ENCODE measurements at regions not wholly inside any gene's neighbourhood (a gene's known extent, or its start where the extent isn't known, plus 50 kb on each side); places are given as distances from the start of the nearest gene placed in this dataset.

DNA sequence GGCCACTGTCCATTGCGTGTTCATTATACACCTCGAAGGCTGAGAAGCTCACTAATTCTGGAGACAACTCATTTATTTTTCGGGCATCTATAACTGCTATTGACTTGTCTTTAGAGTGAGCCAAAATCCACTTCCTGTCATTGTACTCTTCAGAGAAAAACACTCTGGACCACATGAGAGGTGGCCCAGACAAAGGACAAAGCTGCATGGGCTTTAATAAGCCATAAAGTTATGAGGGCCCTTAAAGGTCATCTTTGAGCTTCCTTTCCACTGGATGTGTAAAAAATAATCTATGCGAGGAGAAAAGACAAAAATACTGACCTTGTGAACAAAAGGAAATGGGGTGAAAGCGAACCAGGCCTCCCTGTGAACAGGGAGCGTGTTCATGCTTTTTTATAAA, 63.5 kb upstream of the ZC3H12C start:
- no peak for DNase-seq (ENCODE audit: low read depth)
- no peak overlapping the region for H3K4me3 ChIP-seq (ENCODE audit: low read length)
- no peak for TF ChIP-seq CTCF (conservative IDR thresholded peaks at IDR 0.05; ENCODE audit: low read depth, low read length)

DNA sequence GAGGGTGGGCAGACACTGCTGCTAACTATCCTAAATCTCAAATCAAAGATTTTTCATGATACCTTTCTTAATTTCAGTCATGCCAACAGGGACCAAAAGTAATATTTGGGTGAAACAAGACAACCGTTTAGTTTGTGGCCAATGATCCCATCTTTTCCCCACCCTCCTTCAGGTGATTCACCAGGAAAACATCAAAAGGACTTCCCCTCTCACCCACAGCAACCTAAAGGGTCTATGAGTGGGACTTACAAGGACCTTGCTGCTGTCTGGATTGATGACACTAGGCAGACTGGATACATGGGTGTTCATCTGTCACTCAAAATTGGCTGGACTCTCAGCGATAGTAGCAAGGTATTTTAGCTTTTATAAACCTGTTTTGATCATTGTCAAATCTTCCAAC, 62.0 kb upstream of the ZC3H12C start:
- TF ChIP-seq CTCF (conservative IDR thresholded peaks at IDR 0.05; ENCODE audit: low read depth, low read length), result no peak
- no peak overlapping the region for H3K4me3 ChIP-seq (ENCODE audit: low read length)
- DNase-seq (ENCODE audit: low read depth), result no peak

DNA sequence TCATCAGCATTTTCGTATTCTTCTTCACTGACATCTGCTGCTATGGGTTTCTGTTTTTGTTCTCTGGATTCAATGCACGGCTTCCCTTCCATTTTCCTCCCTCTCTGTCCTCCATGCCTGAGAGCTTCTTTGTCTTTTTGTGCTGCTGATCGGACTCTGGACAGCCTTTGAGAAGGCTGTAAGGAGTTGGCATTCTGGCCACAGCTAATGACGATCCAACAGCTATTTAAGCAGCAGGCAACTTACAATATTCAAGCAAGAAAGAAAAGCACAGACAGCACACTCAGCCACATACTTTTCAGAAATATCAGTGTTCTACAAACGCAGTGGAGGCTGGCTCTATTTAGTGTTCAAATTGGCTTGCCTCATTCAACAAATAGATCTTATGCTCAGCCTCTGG, 60.9 kb upstream of the ZC3H12C start:
- H3K4me3 ChIP-seq (ENCODE audit: low read length), result no peak overlapping the region
- TF ChIP-seq CTCF (conservative IDR thresholded peaks at IDR 0.05; ENCODE audit: low read depth, low read length), result no peak
- DNase-seq (ENCODE audit: low read depth), result no peak

GRCh38 chr11:110032957-110033570, 60.1 kb upstream of the ZC3H12C start:
- H3K4me3 ChIP-seq (ENCODE audit: low read length), result no peak overlapping the region
- TF ChIP-seq CTCF (conservative IDR thresholded peaks at IDR 0.05; ENCODE audit: low read depth, low read length), result no peak
- no peak for DNase-seq (ENCODE audit: low read depth)

GRCh38 chr11:110034806-110035205, 58.4 kb upstream of the ZC3H12C start:
- DNase-seq (ENCODE audit: low read depth), result no peak
- no peak for TF ChIP-seq CTCF (conservative IDR thresholded peaks at IDR 0.05; ENCODE audit: low read depth, low read length)
- H3K4me3 ChIP-seq (ENCODE audit: low read length), result no peak overlapping the region

- H3K4me3 ChIP-seq (ENCODE audit: low read length), result no peak overlapping the region
- DNase-seq (ENCODE audit: low read depth), result no peak
- no peak for TF ChIP-seq CTCF (conservative IDR thresholded peaks at IDR 0.05; ENCODE audit: low read depth, low read length)
Observed at GRCh38 chr11:110035357-110035756, 57.8 kb upstream of the ZC3H12C start.

- no peak for DNase-seq (ENCODE audit: low read depth)
- TF ChIP-seq CTCF (conservative IDR thresholded peaks at IDR 0.05; ENCODE audit: low read depth, low read length), result no peak
- no peak overlapping the region for H3K4me3 ChIP-seq (ENCODE audit: low read length)
Observed at GRCh38 chr11:110038201-110038600, 55.0 kb upstream of the ZC3H12C start.

Data from retinal pigment epithelial cell (primary cell).